Aorta (tissue), 5 donors: ENCODE measurements at regions not wholly inside any gene's neighbourhood (a gene's known extent, or its start where the extent isn't known, plus 50 kb on each side); places are given as distances from the start of the nearest gene placed in this dataset.
"Not testable (repeated sequence)": the region's sequence is repeated elsewhere in the genome, so short reads cannot be mapped to it uniquely, and the experiment has no call there.

Source experiments
- ATAC-seq: fragments of 200-7000 bp; cut with Tn5 transposase; one replicate; pipeline ENCODE4 v1.9.1; 2022; ENCODE audit warnings: moderate library complexity; ENCODE audit not compliant: low FRiP score
- DNase-seq, 2 donors: peaks; one replicate each; pipeline ENCODE4 v3.0.0-alpha.2; 2020
- H3K27ac ChIP-seq, 2 donors: one replicate each; pipeline ENCODE4 v1.5.1; 2013; ENCODE audit warnings: low read length in 2 of 2, mild to moderate bottlenecking in 2 of 2, moderate library complexity in 2 of 2, control low read depth in 1 of 2, inconsistent platforms in 1 of 2, low read depth in 1 of 2
- H3K27me3 ChIP-seq, 2 donors: one replicate each; pipeline ENCODE4 v1.6.1; 2013; ENCODE audit warnings: control low read depth in 1 of 2, low read length in 1 of 2, mild to moderate bottlenecking in 1 of 2, moderate library complexity in 1 of 2; ENCODE audit not compliant: insufficient read depth in 2 of 2, control insufficient read depth in 1 of 2
- H3K36me3 ChIP-seq, 2 donors: one replicate each; pipeline ENCODE4 v1.6.1; 2013; ENCODE audit warnings: control low read depth in 1 of 2, low read length in 1 of 2, mild to moderate bottlenecking in 1 of 2; ENCODE audit not compliant: insufficient read depth in 2 of 2, control insufficient read depth in 1 of 2
- H3K4me1 ChIP-seq, 2 donors: one replicate each; pipeline ENCODE4 v1.6.1; 2013; ENCODE audit warnings: low read length in 2 of 2, control low read depth in 1 of 2, mild to moderate bottlenecking in 1 of 2, moderate library complexity in 1 of 2; ENCODE audit not compliant: insufficient read depth in 2 of 2, control insufficient read depth in 1 of 2
- H3K4me3 ChIP-seq, 2 donors: one replicate each; pipeline ENCODE4 v1.5.1; 2013; ENCODE audit warnings: low read length in 2 of 2, control low read depth in 1 of 2, mild to moderate bottlenecking in 1 of 2
- H3K9me3 ChIP-seq: one replicate; pipeline ENCODE4 v1.6.1; 2013; ENCODE audit warnings: mild to moderate bottlenecking, low read length; ENCODE audit not compliant: control insufficient read depth
- WGBS, 2 donors: extraction: QIAGEN DNeasy Blood & Tissue Kit; methylation state at CpG; one replicate each; pipeline ENCODE4 v1.1.7; 2013; 5-methylcytosine and 5-hydroxymethylcytosine counted together
- intact Hi-C, 2 donors: fragments of 100-400 bp; cut with DNase I; formaldehyde crosslinking; loops; one replicate each; pipeline versions ENCODE4 v1.14.2 to v1.15.0; 2022
- donor health status: healthy with polysubstance abuse.
- donor health status: Bipolar disorder and iron deficiency.
- donor health status: DM: no; HTN: no; CAD: no.
- donor health status: DM: no; HTN: no; CAD: no.
- donor health status: DM: yes; HTN: yes; CAD: no.

GRCh38 chr16:52123061-52123839 is 423.7 kb downstream of the TOX3 start:
- H3K4me1 ChIP-seq, result peaks cover 0 to 2% of the 10 kb centered on the region in 2 donors

GRCh38 chr16:52117171-52117570 is 429.8 kb downstream of the TOX3 start:
- Histone ChIP-seq H3K4me1 (no peaks in the 10 kb centered on the region), H3K27me3 (no peaks in the 10 kb centered on the region), H3K4me3 (no peak overlapping the region), H3K9me3 (peaks cover 3% of the 10 kb centered on the region), H3K27ac (no peak overlapping the region), H3K36me3 (no peaks in the 10 kb centered on the region)
- no peak for ATAC-seq
- WGBS, 2 donors, result 40 to 50% methylated on average over 2 of the region's 2 CpGs
- no peak for DNase-seq
- intact Hi-C loops, result no loop called here

More at GRCh38 chr16:52123061-52123839, 423.7 kb downstream of the TOX3 start:
- Histone ChIP-seq H3K27ac (no peak overlapping the region), H3K9me3 (peaks cover 3% of the 10 kb centered on the region), H3K27me3 (no peaks in the 10 kb centered on the region), H3K4me3 (no peak overlapping the region), H3K36me3 (no peaks in the 10 kb centered on the region)
- DNase-seq, result no peak
- WGBS, 2 donors, result 31 to 38% methylated on average over 2 of the region's 2 CpGs
- ATAC-seq, result peak; percentile 33
- intact Hi-C loops, result no loop called here

- ATAC-seq, result no peak
- intact Hi-C loops, result no loop called here
- H3K9me3 ChIP-seq, result peaks cover 3% of the 10 kb centered on the region
- WGBS, 2 donors, result 28 to 31% methylated on average over 4 of the region's 4 CpGs
- DNase-seq, result no peak
- H3K4me1 ChIP-seq, result no peaks in the 10 kb centered on the region
- H3K4me3 ChIP-seq, result no peak overlapping the region
- no peak overlapping the region for H3K27ac ChIP-seq
- no peaks in the 10 kb centered on the region for H3K27me3 ChIP-seq
- no peaks in the 10 kb centered on the region for H3K36me3 ChIP-seq
These were observed 432.6 kb downstream of the TOX3 start for GRCh38 chr16:52114379-52114778.

- Histone ChIP-seq H3K27me3 (no peaks in the 10 kb centered on the region), H3K36me3 (no peaks in the 10 kb centered on the region), H3K4me1 (no peaks in the 10 kb centered on the region), H3K27ac (no peak overlapping the region), H3K9me3 (peaks cover under 1% of the 10 kb centered on the region), H3K4me3 (no peak overlapping the region)
- no peak for ATAC-seq
- DNase-seq, result no peak
- intact Hi-C loops, result no loop called here
- 63 to 66% methylated on average over 2 of the region's 2 CpGs for WGBS, 2 donors
These were observed 433.3 kb downstream of the TOX3 start for GRCh38 chr16:52113533-52114183.

GRCh38 chr16:52104993-52105392 is 441.9 kb downstream of the TOX3 start:
- not testable (repeated sequence) for ATAC-seq

GRCh38 chr16:52103791-52104190 is 443.2 kb downstream of the TOX3 start:
- no peak overlapping the region for H3K27ac ChIP-seq
- no peaks in the 10 kb centered on the region for H3K36me3 ChIP-seq
- DNase-seq (no peak), ATAC-seq (no peak)
- peaks cover 1% of the 10 kb centered on the region for H3K9me3 ChIP-seq
- no peak overlapping the region for H3K4me3 ChIP-seq
- 62 to 74% methylated on average over 1 of the region's 1 CpG for WGBS, 2 donors
- intact Hi-C loops, result no loop called here
- H3K27me3 ChIP-seq, result no peaks in the 10 kb centered on the region
- H3K4me1 ChIP-seq, result no peaks in the 10 kb centered on the region

More at GRCh38 chr16:52104993-52105392, 441.9 kb downstream of the TOX3 start:
- H3K4me3 ChIP-seq, H3K36me3 ChIP-seq, H3K9me3 ChIP-seq, H3K27ac ChIP-seq, intact Hi-C loops, DNase-seq, H3K4me1 ChIP-seq, H3K27me3 ChIP-seq: not testable (repeated sequence)
- WGBS, 2 donors, result 89 to 93% methylated on average over 4 of the region's 4 CpGs

GRCh38 chr16:52101246-52101645 is 445.7 kb downstream of the TOX3 start:
- intact Hi-C loops, result no loop called here
- ATAC-seq (no peak), DNase-seq (no peak)
- no peaks in the 10 kb centered on the region for H3K27me3 ChIP-seq
- H3K4me1 ChIP-seq, result no peaks in the 10 kb centered on the region
- H3K36me3 ChIP-seq, result no peaks in the 10 kb centered on the region
- H3K9me3 ChIP-seq, result no peaks in the 10 kb centered on the region
- WGBS, 2 donors, result 83 to 88% methylated on average over 3 of the region's 3 CpGs
- no peak overlapping the region for H3K27ac ChIP-seq
- no peak overlapping the region for H3K4me3 ChIP-seq

- Histone ChIP-seq H3K27ac (no peak overlapping the region), H3K4me1 (no peaks in the 10 kb centered on the region), H3K36me3 (no peaks in the 10 kb centered on the region), H3K9me3 (no peaks in the 10 kb centered on the region), H3K4me3 (no peak overlapping the region), H3K27me3 (no peaks in the 10 kb centered on the region)
- intact Hi-C loops, result no loop called here
- 58 to 65% methylated on average over 2 of the region's 2 CpGs for WGBS, 2 donors
- DNase-seq, result no peak
- ATAC-seq, result no peak
These were observed 447.6 kb downstream of the TOX3 start for GRCh38 chr16:52099382-52099781.

- intact Hi-C loops, result no loop called here
- Histone ChIP-seq H3K4me3 (no peak overlapping the region), H3K27me3 (no peaks in the 10 kb centered on the region), H3K4me1 (no peaks in the 10 kb centered on the region), H3K27ac (no peak overlapping the region), H3K36me3 (no peaks in the 10 kb centered on the region), H3K9me3 (no peaks in the 10 kb centered on the region)
- DNase-seq, result no peak
- ATAC-seq, result no peak
- WGBS, 2 donors, result 73 to 77% methylated on average over 3 of the region's 3 CpGs
These were observed 451.5 kb downstream of the TOX3 start for GRCh38 chr16:52095471-52095870.
